HepG2 (cell line): ENCODE measurements at regions not wholly inside any gene's neighbourhood (a gene's known extent, or its start where the extent isn't known, plus 50 kb on each side); places are given as distances from the start of the nearest gene placed in this dataset.

Experiments used
- ATAC-seq: fragments of 200-7000 bp; cut with Tn5 transposase; 3 replicates; pipeline ENCODE4 v1.9.1; 2020; ENCODE audit warnings: mild to moderate bottlenecking, moderate library complexity
- BruUV-seq: library from RNA; stranded (reverse); fragments of 400-500 nt; replicated peaks from 2 replicates; lab custom pipeline; 2021; lab: Mats Ljungman, UMichigan
- CTCF ChIA-PET: fragments of 300-600 bp; formaldehyde crosslinking; extraction: SDS; loops from one replicate; lab custom pipeline; 2021; ENCODE audit warnings: low total read pairs, inconsistent platforms, low intra/inter-chr PET ratio; lab: Yijun Ruan, JAX
- POLR2A ChIA-PET: fragments of 350-600 bp; sonication (Branson Sonifier 250); formaldehyde crosslinking; loops from one replicate; lab custom pipeline; 2020; ENCODE audit warnings: antibody characterized with exemption, inconsistent platforms; lab: Yijun Ruan, JAX
- DNase-seq: peaks from one replicate; pipeline ENCODE4 v3.0.0-alpha.2; 2015; ENCODE audit warnings: low spot score
- FAIRE-seq: peaks from 3 replicates; lab custom pipeline; 2011; peaks lifted over from hg19 to GRCh38; lab: Jason Lieb, UNC
- H2AFZ ChIP-seq: one replicate; pipeline ENCODE4 v1.6.1; 2011; ENCODE audit warnings: low read length, inconsistent platforms
- H3K27ac ChIP-seq: fragments of 300-600 bp; 3 replicates; pipeline ENCODE4 v1.8.0; 2011; ENCODE audit warnings: mixed run types, mild to moderate bottlenecking, mixed read lengths, low read length, inconsistent platforms; ENCODE audit not compliant: insufficient read depth; ENCODE audit errors: extremely low read length
- H3K27me3 ChIP-seq, 2 experiments: fragments of 200-600 bp in 1 of 2; 2 replicates in 1 of 2; 3 replicates in 1 of 2; pipeline versions ENCODE4 v1.6.0 to v1.8.0; 2011; ENCODE audit warnings: low read length in 2 of 2, mild to moderate bottlenecking in 2 of 2, moderate library complexity in 2 of 2, inconsistent platforms in 1 of 2; ENCODE audit not compliant: insufficient read depth in 2 of 2, control insufficient read depth in 1 of 2
- H3K36me3 ChIP-seq, 2 experiments: fragments of 200-600 bp in 1 of 2; replicated peaks in 1 of 2; 2 replicates in 1 of 2; 3 replicates in 1 of 2; pipeline versions ENCODE4 v1.5.1 to v1.8.0; 2011; ENCODE audit warnings: low read length in 2 of 2, inconsistent platforms in 1 of 2; ENCODE audit not compliant: insufficient read depth in 2 of 2, control insufficient read depth in 1 of 2
- H3K4me1 ChIP-seq: 2 replicates; pipeline ENCODE4 v1.5.1; 2012; ENCODE audit warnings: low read length, inconsistent platforms; ENCODE audit not compliant: insufficient read depth
- H3K4me2 ChIP-seq: 2 replicates; pipeline ENCODE4 v1.6.0; 2011; ENCODE audit warnings: low read depth, low read length, inconsistent platforms
- H3K4me3 ChIP-seq, 3 experiments: fragments of 200-600 bp in 1 of 3; sonication (generic), shearing (Covaris generic) in 1 of 3; replicated peaks in 1 of 3; 2 replicates each; pipeline ENCODE4 v1.5.1; 2011 to 2016; ENCODE audit warnings: low read length in 3 of 3, inconsistent platforms in 2 of 3, low read depth in 2 of 3, mild to moderate bottlenecking in 2 of 3, control low read depth in 1 of 3, mixed read lengths in 1 of 3; ENCODE audit not compliant: insufficient read depth in 1 of 3
- H3K79me2 ChIP-seq: one replicate; pipeline ENCODE4 v1.6.1; 2011; ENCODE audit warnings: low read length, inconsistent platforms; ENCODE audit not compliant: insufficient read depth
- H3K9ac ChIP-seq: 2 replicates; pipeline ENCODE4 v1.6.0; 2011; ENCODE audit warnings: mild to moderate bottlenecking, low read depth, low read length, inconsistent platforms; ENCODE audit not compliant: insufficient read depth
- H3K9me3 ChIP-seq: 2 replicates; pipeline ENCODE4 v1.5.1; 2012; ENCODE audit warnings: mild to moderate bottlenecking, low read length
- H4K20me1 ChIP-seq: 2 replicates; pipeline ENCODE4 v1.6.0; 2011; ENCODE audit warnings: inconsistent platforms, mild to moderate bottlenecking, low read length, moderate library complexity; ENCODE audit not compliant: insufficient read depth
- ASH2L ChIP-seq: fragments of 300-600, 200-600 bp; sonication (generic); IDR thresholded peaks from 2 replicates; pipeline ENCODE4 v1.7.0; 2017; ENCODE audit warnings: low read depth, mild to moderate bottlenecking, moderate library complexity, mixed read lengths, low read length; ENCODE audit not compliant: insufficient read length
- CENPX ChIP-seq: sonication (generic); formaldehyde crosslinking; IDR thresholded peaks from 2 replicates; pipeline ENCODE4 v1.9.0; 2021; ENCODE audit warnings: mild to moderate bottlenecking, missing genetic modification reagents, moderate library complexity
- EHMT2 ChIP-seq: fragments of 200-600 bp; sonication (generic); IDR thresholded peaks from 2 replicates; pipeline ENCODE4 v1.7.0; 2017; ENCODE audit warnings: antibody characterized with exemption, low read depth, low read length, borderline replicate concordance
- ELF3 ChIP-seq: IDR thresholded peaks from 2 replicates; pipeline ENCODE4 v1.6.1; 2016; ENCODE audit warnings: missing genetic modification reagents, missing compliant biosample characterization
- HIVEP1 ChIP-seq: sonication (generic); formaldehyde crosslinking; IDR thresholded peaks from 2 replicates; pipeline ENCODE4 v1.4.0; 2020; ENCODE audit warnings: mild to moderate bottlenecking, missing genetic modification reagents
- HMG20A ChIP-seq: IDR thresholded peaks from 2 replicates; pipeline ENCODE4 v1.6.1; 2016; ENCODE audit warnings: borderline replicate concordance
- KLF16 ChIP-seq, 2 experiments: sonication (generic) in 1 of 2; formaldehyde crosslinking in 1 of 2; IDR thresholded peaks; 2 replicates each; pipeline versions ENCODE4 v1.6.1 to v1.8.0; 2016 to 2023; ENCODE audit warnings: missing genetic modification reagents in 2 of 2, missing compliant biosample characterization in 1 of 2
- KMT2A ChIP-seq: sonication (generic); formaldehyde crosslinking; IDR thresholded peaks from 2 replicates; pipeline ENCODE4 v1.4.0; 2020; ENCODE audit warnings: missing genetic modification reagents
- NFIC ChIP-seq: IDR thresholded peaks from 2 replicates; pipeline ENCODE4 v1.6.1; 2012; ENCODE audit warnings: mild to moderate bottlenecking, low read length, inconsistent platforms
- NR1H2 ChIP-seq: sonication (generic); formaldehyde crosslinking; IDR thresholded peaks from 2 replicates; pipeline ENCODE4 v1.8.1; 2022; ENCODE audit warnings: low read depth, missing genetic modification reagents, borderline replicate concordance
- ONECUT2 ChIP-seq: sonication (generic); formaldehyde crosslinking; IDR thresholded peaks from 2 replicates; pipeline ENCODE4 v1.4.0; 2020; ENCODE audit warnings: missing genetic modification reagents
- PAWR ChIP-seq: sonication (generic); formaldehyde crosslinking; IDR thresholded peaks from 2 replicates; pipeline ENCODE4 v1.4.0; 2020; ENCODE audit warnings: missing genetic modification reagents, mild to moderate bottlenecking, borderline replicate concordance
- REPIN1 ChIP-seq: sonication (generic); formaldehyde crosslinking; IDR thresholded peaks from 2 replicates; pipeline ENCODE4 v1.8.0; 2022; ENCODE audit warnings: missing genetic modification reagents, low read depth, mild to moderate bottlenecking, borderline replicate concordance
- TEAD2 ChIP-seq: sonication (generic); formaldehyde crosslinking; IDR thresholded peaks from 2 replicates; pipeline ENCODE4 v1.9.0; 2021; ENCODE audit warnings: missing genetic modification reagents
- ZNF232 ChIP-seq: sonication (generic); formaldehyde crosslinking; IDR thresholded peaks from 2 replicates; pipeline ENCODE4 v1.4.0; 2020; ENCODE audit warnings: missing genetic modification reagents, borderline replicate concordance
- ZNF468 ChIP-seq: sonication (generic); formaldehyde crosslinking; IDR thresholded peaks from 2 replicates; pipeline ENCODE4 v1.8.0; 2022; ENCODE audit warnings: mild to moderate bottlenecking, moderate library complexity, missing genetic modification reagents
- WGBS: methylation state at CpG from one replicate; pipeline ENCODE4 v1.1.6; 2017; ENCODE audit warnings: low lambda C conversion rate; 5-methylcytosine and 5-hydroxymethylcytosine counted together
- in situ Hi-C: cut with HindIII; loops from 2 replicates; pipeline ENCODE4 v1.10.0; 2017; ENCODE audit warnings: low pct_unique_long_range_greater_than_20kb; ENCODE audit not compliant: extremely low pct_ligation_motif_present
- intact Hi-C: fragments of 100-400 bp; cut with micrococcal nuclease; formaldehyde crosslinking; loops from one replicate; pipeline ENCODE4 v1.10.0; 2022; ENCODE audit not compliant: unreplicated experiment

- H3K4me1 ChIP-seq = no peaks in the 10 kb centered on the region
- H4K20me1 ChIP-seq = no peaks in the 10 kb centered on the region
- POLR2A ChIA-PET = no interaction called here
- FAIRE-seq = no peak
- no peak overlapping the region for H3K9ac ChIP-seq
- H3K9me3 ChIP-seq = no peaks in the 10 kb centered on the region
- no TSS peak for BruUV-seq
- H3K36me3 ChIP-seq = no peaks in the 10 kb centered on the region
- no peak overlapping the region for H3K4me3 ChIP-seq
- no peaks in the 10 kb centered on the region for H3K27me3 ChIP-seq
- TF ChIP-seq ZNF232 (no peak), EHMT2 (no peak), KMT2A (no peak)
- TF ChIP-seq, all 625 proteins: peak for 0
- Histone ChIP-seq H3K4me2 (no peak overlapping the region), H3K79me2 (no peaks in the 10 kb centered on the region), H2AFZ (no peak overlapping the region), H3K27ac (no peak overlapping the region)
- intact Hi-C loops = no loop called here
- in situ Hi-C loops = no loop called here
- CTCF ChIA-PET = no interaction called here
- DNase-seq (no peak), ATAC-seq (no peak)
Measured at GRCh38 chr3:88462230-88462629, 312.5 kb downstream of the C3orf38 start.

DNA sequence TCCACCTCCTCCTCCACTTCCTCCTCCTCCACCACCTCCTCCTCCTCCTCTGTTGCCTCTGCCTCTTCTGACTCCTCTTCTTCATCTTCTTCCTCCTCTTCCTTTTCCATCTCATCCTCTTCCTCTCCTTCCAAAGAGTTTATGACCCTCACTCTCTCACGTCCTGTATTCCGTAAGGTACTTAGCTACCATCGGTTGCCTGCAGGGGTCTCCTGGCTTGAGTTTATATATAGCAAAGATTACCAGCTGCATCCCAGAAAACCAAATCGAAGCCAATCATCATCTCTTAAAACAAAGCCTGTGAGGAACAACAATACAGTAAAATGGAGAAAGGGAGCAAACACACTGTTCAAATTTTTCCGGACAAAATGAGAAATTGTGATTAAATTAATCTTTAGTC, 317.4 kb downstream of the C3orf38 start:
- no peak for ATAC-seq
- Histone ChIP-seq H3K9ac (no peak overlapping the region), H3K4me2 (no peak overlapping the region), H3K79me2 (no peaks in the 10 kb centered on the region), H3K4me3 (no peak overlapping the region), H3K36me3 (no peaks in the 10 kb centered on the region), H2AFZ (no peak overlapping the region), H3K27ac (no peak overlapping the region), H4K20me1 (no peaks in the 10 kb centered on the region), H3K9me3 (no peaks in the 10 kb centered on the region), H3K27me3 (no peaks in the 10 kb centered on the region), H3K4me1 (no peaks in the 10 kb centered on the region)
- no TSS peak for BruUV-seq
- no peak for DNase-seq
- intact Hi-C loops (no loop called here), in situ Hi-C loops (no loop called here)
- no peak for TF ChIP-seq KLF16 (CRISPR knock-in tag; IDR thresholded peaks at IDR 0.05)
- no peak for TF ChIP-seq TEAD2
- TF ChIP-seq ZNF468 (CRISPR knock-in tag) = no peak
- TF ChIP-seq KMT2A = no peak
- no peak for TF ChIP-seq NFIC
- TF ChIP-seq REPIN1 = no peak
- TF ChIP-seq HIVEP1 (CRISPR knock-in tag) = no peak
- TF ChIP-seq CENPX (CRISPR knock-in tag) = no peak
- no peak for TF ChIP-seq HMG20A (CRISPR knock-in tag)
- TF ChIP-seq PAWR (CRISPR knock-in tag) = no peak
- TF ChIP-seq ONECUT2 = no peak
- no peak for TF ChIP-seq ELF3 (CRISPR knock-in tag)
- no peak for TF ChIP-seq NR1H2 (CRISPR knock-in tag)
- no peak for TF ChIP-seq ASH2L
- ChIA-PET CTCF (no interaction called here), POLR2A (no interaction called here)
- FAIRE-seq = no peak
- 8% methylated on average over 5 of the region's 5 CpGs for whole genome bisulfite sequencing
